CD14-positive monocyte (primary cell): ENCODE measurements at regions not wholly inside any gene's neighbourhood (a gene's known extent, or its start where the extent isn't known, plus 50 kb on each side); places are given as distances from the start of the nearest gene placed in this dataset.

Source experiments
- DNase-seq, 3 donors: peaks; one replicate each; pipeline ENCODE4 v3.0.0-alpha.2; 2011 to 2022
- H2AFZ ChIP-seq: 2 replicates; pipeline ENCODE4 v1.6.0; 2012; ENCODE audit warnings: mild to moderate bottlenecking, low read depth, low read length, inconsistent platforms; ENCODE audit not compliant: insufficient read depth, poor library complexity, severe bottlenecking
- H3K27ac ChIP-seq, 2 donors: 1 replicate in 1 of 2; 2 replicates in 1 of 2; pipeline ENCODE4 v1.5.1; 2012 to 2013; ENCODE audit warnings: low read length in 2 of 2, control low read depth in 1 of 2, inconsistent platforms in 1 of 2, low read depth in 1 of 2, mild to moderate bottlenecking in 1 of 2
- H3K27me3 ChIP-seq, 2 donors: one replicate each; pipeline versions ENCODE4 v1.6.0 to v1.6.1; 2011 to 2013; ENCODE audit warnings: low read length in 2 of 2; ENCODE audit not compliant: control insufficient read depth in 2 of 2, insufficient read depth in 2 of 2
- H3K36me3 ChIP-seq, 2 donors: replicated peaks in 1 of 2; 1 replicate in 1 of 2; 2 replicates in 1 of 2; pipeline versions ENCODE4 v1.5.1 to v1.6.1; 2012 to 2013; ENCODE audit warnings: low read length in 2 of 2, control low read depth in 1 of 2, inconsistent platforms in 1 of 2, mild to moderate bottlenecking in 1 of 2; ENCODE audit not compliant: insufficient read depth in 2 of 2, control insufficient read depth in 1 of 2
- H3K4me1 ChIP-seq, 2 donors: 1 replicate in 1 of 2; 2 replicates in 1 of 2; pipeline versions ENCODE4 v1.5.1 to v1.6.1; 2012 to 2013; ENCODE audit warnings: low read length in 2 of 2, control low read depth in 1 of 2, inconsistent platforms in 1 of 2, mild to moderate bottlenecking in 1 of 2, moderate library complexity in 1 of 2; ENCODE audit not compliant: insufficient read depth in 2 of 2, control insufficient read depth in 1 of 2
- H3K4me2 ChIP-seq: replicated peaks from 2 replicates; pipeline ENCODE3; 2012; ENCODE audit warnings: low read length, moderate library complexity, mild to moderate bottlenecking; ENCODE audit not compliant: poor library complexity, severe bottlenecking; ENCODE audit errors: extremely low read depth
- H3K4me3 ChIP-seq, 3 experiments: fragments of 200-600 bp in 1 of 3; sonication (generic) in 1 of 3; replicated peaks in 1 of 3; 1 replicate in 2 of 3; 2 replicates in 1 of 3; pipeline ENCODE4 v1.5.1; 2011 to 2013; ENCODE audit warnings: low read length in 3 of 3, mild to moderate bottlenecking in 3 of 3, control low read depth in 2 of 3, low read depth in 2 of 3, inconsistent platforms in 1 of 3, moderate library complexity in 1 of 3
- H3K79me2 ChIP-seq: 2 replicates; pipeline ENCODE4 v1.6.0; 2012; ENCODE audit warnings: mild to moderate bottlenecking, control low read depth, inconsistent platforms, low read length, moderate library complexity; ENCODE audit not compliant: insufficient read depth
- H3K9ac ChIP-seq: 2 replicates; pipeline ENCODE4 v1.6.0; 2017; ENCODE audit warnings: low read length, mild to moderate bottlenecking; ENCODE audit not compliant: insufficient read depth, poor library complexity, severe bottlenecking
- H3K9me3 ChIP-seq, 2 donors: replicated peaks in 1 of 2; 1 replicate in 1 of 2; 2 replicates in 1 of 2; pipeline versions ENCODE4 v1.5.1 to v1.6.1; 2012 to 2013; ENCODE audit warnings: low read length in 2 of 2, control low read depth in 1 of 2; ENCODE audit not compliant: control insufficient read depth in 1 of 2, insufficient read depth in 1 of 2
- H4K20me1 ChIP-seq: 2 replicates; pipeline ENCODE4 v1.6.0; 2012; ENCODE audit warnings: mild to moderate bottlenecking, low read length, control low read depth, moderate library complexity; ENCODE audit not compliant: insufficient read depth
- H3K27ac Mint-ChIP-seq, 7 donors: one replicate each; pipeline ENCODE4 v1.8.0; 2020; ENCODE audit warnings: mild to moderate bottlenecking in 7 of 7, mixed read lengths in 7 of 7, moderate library complexity in 6 of 7, inconsistent platforms in 2 of 7
- H3K27me3 Mint-ChIP-seq, 3 donors: one replicate each; pipeline ENCODE4 v1.8.0; 2021 to 2022; ENCODE audit warnings: low read depth in 3 of 3, mild to moderate bottlenecking in 3 of 3, mixed read lengths in 3 of 3, moderate library complexity in 3 of 3, inconsistent platforms in 1 of 3
- H3K36me3 Mint-ChIP-seq, 2 donors: one replicate each; pipeline ENCODE4 v1.8.0; 2020; ENCODE audit warnings: mixed read lengths in 2 of 2, inconsistent platforms in 1 of 2, mild to moderate bottlenecking in 1 of 2
- H3K4me1 Mint-ChIP-seq: one replicate; pipeline ENCODE4 v1.8.0; 2020; ENCODE audit warnings: mild to moderate bottlenecking, mixed read lengths
- H3K4me3 Mint-ChIP-seq, 2 donors: one replicate each; pipeline ENCODE4 v1.8.0; 2020; ENCODE audit warnings: mild to moderate bottlenecking in 2 of 2, mixed read lengths in 2 of 2, moderate library complexity in 1 of 2
- H3K9me3 Mint-ChIP-seq, 7 donors: one replicate each; pipeline ENCODE4 v1.8.0; 2020 to 2022; ENCODE audit warnings: mixed read lengths in 7 of 7, mild to moderate bottlenecking in 6 of 7, moderate library complexity in 6 of 7, inconsistent platforms in 2 of 7
- CTCF ChIP-seq: fragments of 200-600 bp; IDR thresholded peaks from one replicate; pipeline ENCODE4 v1.8.0; 2022; ENCODE audit warnings: antibody characterized with exemption, mild to moderate bottlenecking
- WGBS: methylation state at CpG from one replicate; pipeline ENCODE4 v1.1.5; 2013; ENCODE audit warnings: missing lambda C conversion rate; ENCODE audit not compliant: insufficient coverage; 5-methylcytosine and 5-hydroxymethylcytosine counted together
- intact Hi-C, 2 donors: fragments of 100-400 bp; cut with micrococcal nuclease; formaldehyde crosslinking; loops; one replicate each; pipeline versions ENCODE4 v1.15.0 to v1.15.1; 2023

DNA sequence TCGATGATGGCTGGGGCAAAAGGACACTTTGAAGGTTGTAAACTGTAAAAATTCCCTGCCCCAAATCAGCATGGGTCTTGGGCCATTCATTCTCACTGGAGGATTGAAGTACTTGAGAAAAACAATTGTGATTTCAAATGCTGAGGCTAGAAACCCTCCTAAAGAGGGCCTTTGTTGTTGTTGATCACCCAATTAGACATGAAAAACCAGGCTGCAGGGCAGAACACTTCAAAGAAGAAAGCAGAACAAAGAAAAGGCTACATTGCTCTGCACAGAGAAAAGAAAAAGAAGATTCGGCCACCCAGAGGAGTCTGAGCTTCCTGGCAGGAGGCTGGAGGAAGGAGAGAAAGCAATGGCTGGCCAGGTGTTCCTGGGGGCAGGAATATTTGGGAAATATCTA, 143.1 kb downstream of the NPY start:
- intact Hi-C loops = no loop called here
- no peak overlapping the region for H3K4me2 ChIP-seq
- no peak overlapping the region for H3K27ac ChIP-seq
- H3K4me1 ChIP-seq = no peaks in the 10 kb centered on the region
- no peak for TF ChIP-seq CTCF
- peaks cover 0 to 4% (median 2%) of the 10 kb centered on the region in 3 donors for H3K27me3 Mint-ChIP-seq
- no peak overlapping the region for H3K4me3 ChIP-seq
- WGBS = 63% methylated on average over 1 of the region's 2 CpGs
- H3K27me3 ChIP-seq = no peaks in the 10 kb centered on the region
- H3K9ac ChIP-seq = no peak overlapping the region
- no peak overlapping the region for H3K27ac Mint-ChIP-seq
- H3K36me3 ChIP-seq = no peaks in the 10 kb centered on the region
- DNase-seq = no peak
- peaks cover 4 to 21% (median 12%) of the 10 kb centered on the region in 7 donors for H3K9me3 Mint-ChIP-seq
- no peak overlapping the region for H2AFZ ChIP-seq
- H4K20me1 ChIP-seq = no peaks in the 10 kb centered on the region
- H3K79me2 ChIP-seq = no peaks in the 10 kb centered on the region
- H3K9me3 ChIP-seq = peaks cover 9 to 15% of the 10 kb centered on the region in 2 donors
- H3K4me3 Mint-ChIP-seq = no peak overlapping the region
- peaks cover 1% of the 10 kb centered on the region for H3K4me1 Mint-ChIP-seq
- H3K36me3 Mint-ChIP-seq = no peaks in the 10 kb centered on the region

GRCh38 chr7:24428676-24429075, 144.6 kb upstream of the PALS2 start:
- Histone ChIP-seq H3K4me2 (no peak overlapping the region), H3K36me3 (no peaks in the 10 kb centered on the region), H2AFZ (no peak overlapping the region), H3K27me3 (no peaks in the 10 kb centered on the region), H3K4me1 (no peaks in the 10 kb centered on the region), H4K20me1 (no peaks in the 10 kb centered on the region), H3K27ac (no peak overlapping the region), H3K9ac (no peak overlapping the region), H3K9me3 (peaks cover 9 to 15% of the 10 kb centered on the region in 2 donors), H3K4me3 (no peak overlapping the region), H3K79me2 (no peaks in the 10 kb centered on the region)
- TF ChIP-seq CTCF = no peak
- no peak overlapping the region for H3K27ac Mint-ChIP-seq
- H3K9me3 Mint-ChIP-seq = peaks cover 4 to 25% (median 14%) of the 10 kb centered on the region in 7 donors
- peaks cover 1% of the 10 kb centered on the region for H3K4me1 Mint-ChIP-seq
- intact Hi-C loops = no loop called here
- DNase-seq = no peak
- no peak overlapping the region for H3K4me3 Mint-ChIP-seq
- H3K36me3 Mint-ChIP-seq = no peaks in the 10 kb centered on the region
- 0% methylated on average over 1 of the region's 3 CpGs for WGBS
- H3K27me3 Mint-ChIP-seq = peaks cover 0 to 4% (median 2%) of the 10 kb centered on the region in 3 donors
